Activated T-cell treated with anti-CD3 and anti-CD28 coated beads, Interleukin-2, amount 50 U/mL, for 24 hours (primary cell): ENCODE measurements at regions not wholly inside any gene's neighbourhood (a gene's known extent, or its start where the extent isn't known, plus 50 kb on each side); places are given as distances from the start of the nearest gene placed in this dataset.
"Not testable (repeated sequence)": the region's sequence is repeated elsewhere in the genome, so short reads cannot be mapped to it uniquely, and the experiment has no call there.

Experiments
- DNase-seq: peaks from one replicate; pipeline ENCODE4 v3.0.0-alpha.2; 2020
- H3K27ac Mint-ChIP-seq: 2 replicates; pipeline ENCODE4 v1.8.0; 2020; ENCODE audit warnings: mild to moderate bottlenecking, mixed read lengths
- H3K27me3 Mint-ChIP-seq: 2 replicates; pipeline ENCODE4 v1.8.0; 2020; ENCODE audit warnings: mixed read lengths
- H3K36me3 Mint-ChIP-seq: 2 replicates; pipeline ENCODE4 v1.8.0; 2020; ENCODE audit warnings: low read depth, mixed read lengths
- H3K4me1 Mint-ChIP-seq: 2 replicates; pipeline ENCODE4 v1.8.0; 2020; ENCODE audit warnings: low read depth, mixed read lengths
- H3K4me3 Mint-ChIP-seq: 2 replicates; pipeline ENCODE4 v1.8.0; 2020; ENCODE audit warnings: mild to moderate bottlenecking, moderate library complexity, mixed read lengths
- H3K9me3 Mint-ChIP-seq: 2 replicates; pipeline ENCODE4 v1.8.0; 2020; ENCODE audit warnings: mixed read lengths

DNA sequence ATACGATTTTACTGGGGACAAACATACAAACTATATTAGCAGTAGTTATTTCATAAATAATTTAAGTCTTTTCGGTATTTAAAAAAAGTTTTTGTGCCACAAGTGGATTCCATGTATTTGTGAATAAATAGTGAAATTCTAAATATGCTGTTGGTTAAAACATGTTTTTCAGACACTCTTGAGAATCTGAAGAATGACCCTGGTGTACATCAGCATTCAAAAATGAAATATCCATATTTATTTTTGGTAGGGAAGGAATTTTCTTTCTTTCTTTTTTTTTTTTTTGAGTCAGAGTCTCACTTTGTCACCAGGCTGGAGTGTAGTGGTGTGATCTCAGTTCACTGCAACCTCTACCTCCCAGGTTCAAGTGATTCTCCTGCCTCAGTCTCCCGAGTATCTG is 136.1 kb upstream of the CDK6 start:
- H3K4me1 Mint-ChIP-seq = peaks cover 29% of the 10 kb centered on the region
- no peak overlapping the region for H3K4me3 Mint-ChIP-seq
- H3K27me3 Mint-ChIP-seq = peaks cover 9% of the 10 kb centered on the region
- no peak overlapping the region for H3K27ac Mint-ChIP-seq
- no peak for DNase-seq
- peaks cover 19% of the 10 kb centered on the region for H3K9me3 Mint-ChIP-seq
- peaks cover 2% of the 10 kb centered on the region for H3K36me3 Mint-ChIP-seq

DNA sequence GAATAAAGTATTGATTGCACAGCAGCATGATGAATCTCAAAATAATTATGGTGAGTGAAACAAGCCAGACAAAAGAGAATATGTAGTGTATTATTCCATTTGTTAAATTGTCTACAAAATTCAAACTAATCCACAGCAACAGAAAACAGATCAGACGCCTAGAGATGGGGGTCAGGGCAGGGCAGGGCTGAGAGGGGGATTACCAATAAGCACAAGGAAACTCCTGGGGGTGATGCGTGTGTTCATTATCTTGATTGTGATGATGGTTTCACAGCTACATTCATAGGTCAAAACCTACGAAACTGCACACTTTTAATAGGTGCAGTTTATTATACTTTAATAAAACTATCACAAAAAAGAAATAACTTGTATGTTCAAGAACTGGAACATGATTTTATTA is 132.7 kb upstream of the CDK6 start:
- no peaks in the 10 kb centered on the region for H3K9me3 Mint-ChIP-seq
- peaks cover 28% of the 10 kb centered on the region for H3K4me1 Mint-ChIP-seq
- H3K36me3 Mint-ChIP-seq = no peaks in the 10 kb centered on the region
- H3K4me3 Mint-ChIP-seq = no peak overlapping the region
- DNase-seq = no peak
- H3K27me3 Mint-ChIP-seq = peaks cover 4% of the 10 kb centered on the region
- no peak overlapping the region for H3K27ac Mint-ChIP-seq

DNA sequence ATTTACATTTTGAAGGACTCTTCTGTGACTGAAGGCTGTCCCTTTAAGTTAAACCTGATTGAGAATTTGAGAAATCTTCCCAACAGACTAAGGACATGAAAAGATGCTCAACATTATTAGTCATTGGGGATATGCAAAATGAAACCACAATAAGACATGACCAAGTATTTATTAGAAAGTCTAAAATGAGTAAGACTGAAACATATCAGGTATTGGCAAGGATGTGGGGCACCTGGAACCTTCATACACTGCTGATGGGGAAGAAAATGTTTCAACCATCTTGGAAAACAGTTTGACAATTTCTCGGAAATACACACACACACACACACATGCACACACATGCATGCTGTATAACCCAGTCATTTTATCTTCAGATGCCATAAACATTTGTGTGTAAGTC is 132.1 kb upstream of the CDK6 start:
- Mint-ChIP-seq H3K36me3 (no peaks in the 10 kb centered on the region), H3K27ac (no peak overlapping the region), H3K4me3 (no peak overlapping the region), H3K4me1 (peaks cover 22% of the 10 kb centered on the region), H3K27me3 (peaks cover 4% of the 10 kb centered on the region), H3K9me3 (no peaks in the 10 kb centered on the region)
- DNase-seq = no peak

DNA sequence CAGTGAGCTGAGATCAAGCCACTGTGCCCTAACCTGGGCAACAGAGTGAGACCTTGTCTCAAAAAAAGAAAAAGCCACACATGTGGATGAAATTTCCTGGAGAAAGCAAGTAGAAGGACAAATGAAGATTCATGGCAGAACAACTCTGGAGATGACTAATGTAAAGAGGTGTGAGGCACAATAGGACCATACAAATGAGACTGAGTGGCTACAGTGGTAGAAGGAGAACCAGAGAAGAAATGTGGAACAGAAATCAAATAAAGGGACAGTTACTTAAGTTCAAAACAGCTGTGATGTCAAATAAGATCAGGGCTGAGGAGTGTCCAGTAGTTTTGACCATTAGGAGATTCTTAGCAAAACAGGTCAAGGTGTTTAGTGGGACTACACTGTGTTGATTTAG is 130.9 kb upstream of the CDK6 start:
- Mint-ChIP-seq H3K4me1 (peaks cover 17% of the 10 kb centered on the region), H3K36me3 (no peaks in the 10 kb centered on the region), H3K27me3 (peaks cover 4% of the 10 kb centered on the region), H3K27ac (no peak overlapping the region), H3K4me3 (no peak overlapping the region), H3K9me3 (peaks cover 1% of the 10 kb centered on the region)
- no peak for DNase-seq

DNA sequence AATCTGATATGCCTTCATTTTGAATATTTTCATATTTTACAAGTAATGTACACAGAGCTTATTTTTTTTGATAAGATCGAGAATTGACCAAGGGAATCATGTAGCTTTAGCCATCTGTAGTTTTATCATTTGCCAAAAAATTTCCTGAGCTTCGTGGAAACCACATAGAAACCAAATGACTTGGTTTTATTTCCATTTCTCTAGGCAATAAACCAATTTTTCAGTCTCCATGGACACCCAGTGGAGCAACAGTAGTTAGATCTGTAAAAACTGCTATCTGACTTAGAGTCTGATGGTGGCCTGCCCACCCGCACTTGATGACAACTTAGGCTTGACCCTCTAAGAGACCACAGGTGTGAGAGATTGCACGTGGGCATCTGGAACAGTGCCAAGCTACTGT is 127.8 kb upstream of the CDK6 start:
- Mint-ChIP-seq H3K4me3 (no peak overlapping the region), H3K27ac (no peak overlapping the region), H3K4me1 (peaks cover 8% of the 10 kb centered on the region), H3K36me3 (no peaks in the 10 kb centered on the region), H3K9me3 (peaks cover 14% of the 10 kb centered on the region), H3K27me3 (peaks cover 7% of the 10 kb centered on the region)
- DNase-seq = no peak

DNA sequence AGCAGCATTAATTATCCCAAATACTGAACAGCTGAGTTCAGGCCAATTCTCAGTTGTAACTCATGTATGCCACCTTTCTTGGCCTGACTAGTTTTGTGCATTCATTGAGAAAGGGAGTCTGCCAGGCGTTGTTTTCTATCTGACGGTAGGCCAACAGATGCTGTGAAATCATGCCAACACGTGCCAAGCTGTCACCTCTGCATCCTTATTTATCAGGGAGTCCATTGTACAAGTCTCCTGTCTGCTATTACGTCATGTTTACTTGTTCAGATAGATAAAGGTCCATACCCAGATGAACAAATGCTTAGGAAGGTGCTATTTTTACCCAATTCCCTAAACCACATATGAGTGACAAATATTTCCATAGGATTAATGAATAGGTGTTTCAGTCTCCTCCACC is 127.2 kb upstream of the CDK6 start:
- H3K36me3 Mint-ChIP-seq = no peaks in the 10 kb centered on the region
- peaks cover 3% of the 10 kb centered on the region for H3K4me1 Mint-ChIP-seq
- H3K9me3 Mint-ChIP-seq = peaks cover 14% of the 10 kb centered on the region
- DNase-seq = no peak
- H3K27ac Mint-ChIP-seq = no peak overlapping the region
- H3K27me3 Mint-ChIP-seq = peaks cover 10% of the 10 kb centered on the region
- no peak overlapping the region for H3K4me3 Mint-ChIP-seq

DNA sequence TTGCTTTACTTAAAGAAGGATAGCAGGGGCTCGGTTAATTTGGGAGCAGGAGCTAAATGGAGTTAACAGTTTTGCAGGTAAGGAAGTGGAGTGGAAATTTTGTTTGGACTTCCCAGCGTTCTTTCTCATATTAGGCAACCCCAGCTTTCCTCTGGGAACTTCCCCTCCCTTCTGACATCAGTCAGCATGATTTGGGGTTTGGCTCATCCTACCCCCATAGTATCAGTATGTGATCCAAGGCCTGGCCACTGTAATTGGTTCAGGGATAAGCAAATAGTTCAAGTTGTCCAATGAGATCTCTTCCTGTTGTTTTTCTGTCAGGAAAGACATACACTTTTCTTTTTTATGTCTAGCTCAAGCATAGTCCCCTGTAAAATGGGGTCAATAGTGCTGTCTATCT is 125.6 kb upstream of the CDK6 start:
- H3K27me3 Mint-ChIP-seq = peaks cover 21% of the 10 kb centered on the region
- no peak overlapping the region for H3K27ac Mint-ChIP-seq
- H3K4me3 Mint-ChIP-seq = no peak overlapping the region

DNA sequence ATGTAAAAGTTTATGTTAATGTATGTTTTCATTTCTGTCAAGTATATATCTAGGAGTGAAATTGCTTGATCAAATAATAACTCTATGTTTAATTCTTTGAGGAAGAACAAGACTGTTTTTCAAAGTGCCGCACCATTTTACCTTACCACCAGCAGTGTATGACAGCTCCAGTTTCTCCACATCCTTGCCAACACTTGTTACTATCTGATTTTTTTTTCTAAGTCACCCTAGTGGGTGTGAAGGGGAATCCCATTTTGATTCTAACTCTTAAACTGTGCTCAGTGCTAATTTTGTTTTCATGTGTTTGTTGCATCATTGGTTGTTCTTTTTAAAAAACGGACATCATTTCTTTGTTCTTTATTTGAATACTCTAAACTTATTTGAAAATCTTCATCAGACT is 120.2 kb upstream of the CDK6 start:
- Mint-ChIP-seq H3K4me3 (no peak overlapping the region), H3K9me3 (peaks cover 31% of the 10 kb centered on the region), H3K36me3 (peaks cover 14% of the 10 kb centered on the region), H3K27ac (no peak overlapping the region), H3K27me3 (peaks cover 28% of the 10 kb centered on the region), H3K4me1 (peaks cover 44% of the 10 kb centered on the region)
- no peak for DNase-seq

More for the DNA sequence above, 125.6 kb upstream of the CDK6 start:
- peaks cover 19% of the 10 kb centered on the region for H3K9me3 Mint-ChIP-seq
- no peak for DNase-seq
- peaks cover 2% of the 10 kb centered on the region for H3K36me3 Mint-ChIP-seq
- H3K4me1 Mint-ChIP-seq = peaks cover 14% of the 10 kb centered on the region

DNA sequence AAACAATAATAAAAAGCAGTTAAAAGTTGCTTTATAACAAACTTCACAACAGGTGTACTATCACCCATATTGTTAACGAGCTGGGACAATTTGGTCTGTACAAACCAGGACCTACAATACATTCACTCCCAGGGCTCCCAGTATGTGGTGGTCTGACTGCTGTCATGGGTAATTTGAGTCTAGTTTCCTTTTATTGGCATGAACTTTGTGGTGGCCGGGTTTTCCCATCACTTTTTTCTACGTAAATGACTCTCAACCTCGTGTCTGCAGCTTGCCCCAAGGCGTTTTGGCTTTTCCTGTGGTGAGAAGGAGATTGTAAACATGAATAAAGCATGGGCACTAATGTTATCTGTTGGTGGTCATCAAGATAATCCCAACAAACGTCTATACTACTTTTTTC is 118.7 kb upstream of the CDK6 start:
- H3K4me1 Mint-ChIP-seq = peaks cover 44% of the 10 kb centered on the region
- H3K9me3 Mint-ChIP-seq = peaks cover 27% of the 10 kb centered on the region
- peaks cover 14% of the 10 kb centered on the region for H3K36me3 Mint-ChIP-seq
- DNase-seq = no peak
- H3K4me3 Mint-ChIP-seq = no peak overlapping the region
- peaks cover 28% of the 10 kb centered on the region for H3K27me3 Mint-ChIP-seq
- peak overlapping the region; percentile 83 for H3K27ac Mint-ChIP-seq

DNA sequence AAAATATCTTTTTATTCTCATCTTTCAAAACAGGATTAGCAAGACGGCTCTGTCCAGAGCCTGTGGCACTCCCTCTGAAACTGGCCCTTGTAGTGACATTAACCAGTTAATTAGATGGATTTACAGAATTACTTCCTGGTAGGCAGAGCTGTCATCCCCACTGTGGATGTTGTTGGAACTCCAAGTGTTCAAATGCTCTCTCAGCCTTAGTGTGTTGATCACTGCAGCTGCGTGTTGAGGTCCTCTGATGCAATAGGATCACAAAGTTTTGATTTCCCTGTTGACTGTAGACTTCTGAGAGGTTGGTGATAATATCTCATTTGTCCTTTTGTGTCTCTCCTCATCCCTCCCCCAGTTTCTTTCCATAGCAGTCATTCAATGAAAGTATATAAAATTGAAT is 117.3 kb upstream of the CDK6 start:
- H3K36me3 Mint-ChIP-seq = peaks cover 14% of the 10 kb centered on the region
- H3K9me3 Mint-ChIP-seq = peaks cover 20% of the 10 kb centered on the region
- peaks cover 18% of the 10 kb centered on the region for H3K27me3 Mint-ChIP-seq
- H3K27ac Mint-ChIP-seq = peak overlapping the region; percentile 76
- DNase-seq = no peak
- H3K4me1 Mint-ChIP-seq = peaks cover 44% of the 10 kb centered on the region
- no peak overlapping the region for H3K4me3 Mint-ChIP-seq

DNA sequence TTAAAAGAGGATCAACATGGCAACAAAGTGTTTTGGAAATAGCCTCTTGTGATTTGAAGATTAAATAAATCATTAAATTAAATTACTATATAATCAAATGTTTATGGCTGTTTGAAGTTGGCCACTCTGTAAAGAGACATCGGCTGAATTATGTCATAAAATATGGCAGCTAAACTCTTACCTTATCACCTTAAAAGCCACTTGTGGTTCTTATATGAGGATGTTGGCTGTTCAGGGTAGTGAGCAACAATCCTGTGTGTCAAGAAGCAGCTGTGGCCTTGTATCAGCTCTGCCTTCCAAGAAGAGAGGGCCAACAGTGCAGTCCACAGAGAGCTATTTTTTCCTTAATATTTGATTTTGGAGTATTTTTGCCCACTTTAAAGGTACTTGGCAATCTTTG is 113.4 kb upstream of the CDK6 start:
- Mint-ChIP-seq H3K4me1 (peaks cover 12% of the 10 kb centered on the region), H3K27me3 (no peaks in the 10 kb centered on the region), H3K36me3 (no peaks in the 10 kb centered on the region), H3K4me3 (no peak overlapping the region), H3K27ac (no peak overlapping the region), H3K9me3 (peaks cover under 1% of the 10 kb centered on the region)
- DNase-seq = no peak

DNA sequence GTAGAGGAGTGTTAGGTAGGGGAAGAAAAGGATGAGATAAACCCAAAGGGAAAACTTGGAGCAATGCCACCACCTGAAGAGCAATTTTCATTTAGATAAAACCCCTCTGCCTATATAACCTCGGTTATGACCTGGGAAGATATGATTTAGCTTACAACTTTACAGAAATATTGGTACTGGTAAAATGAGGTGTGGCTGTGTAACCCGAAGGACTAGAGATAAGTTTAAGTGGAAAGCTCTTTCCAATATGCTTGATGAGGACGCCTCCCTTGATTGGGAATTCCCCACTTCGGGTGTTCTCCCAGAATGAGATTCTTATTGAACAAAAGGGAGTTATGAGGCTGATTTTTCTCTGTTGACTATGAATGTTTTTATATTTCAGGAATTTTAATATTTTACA is 109.5 kb upstream of the CDK6 start:
- Mint-ChIP-seq H3K27ac (no peak overlapping the region), H3K4me1 (peaks cover 9% of the 10 kb centered on the region), H3K27me3 (no peaks in the 10 kb centered on the region), H3K9me3 (peaks cover 12% of the 10 kb centered on the region), H3K36me3 (peaks cover 5% of the 10 kb centered on the region), H3K4me3 (no peak overlapping the region)
- no peak for DNase-seq

DNA sequence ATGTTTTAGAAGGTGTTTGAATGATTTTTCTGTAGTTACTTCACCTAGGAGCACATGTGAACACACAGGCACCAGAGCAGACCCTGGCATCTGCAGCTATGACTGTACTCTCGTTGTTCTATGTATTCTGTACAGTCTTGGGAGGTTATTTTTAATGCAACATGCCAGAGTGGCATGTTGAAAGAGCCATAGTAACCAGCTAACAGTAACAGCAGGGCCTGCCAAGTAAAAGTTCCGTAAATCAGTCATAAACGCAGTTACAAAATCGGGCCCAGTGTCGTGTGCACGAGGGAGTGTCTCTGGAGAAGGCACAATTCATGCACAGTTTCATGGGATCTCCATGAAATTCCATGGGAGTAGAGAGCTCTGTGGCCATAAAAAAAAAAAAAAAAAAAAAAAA is 108.3 kb upstream of the CDK6 start:
- Mint-ChIP-seq H3K9me3 (peaks cover 23% of the 10 kb centered on the region), H3K27me3 (no peaks in the 10 kb centered on the region), H3K36me3 (peaks cover 5% of the 10 kb centered on the region), H3K27ac (no peak overlapping the region), H3K4me3 (no peak overlapping the region), H3K4me1 (peaks cover 9% of the 10 kb centered on the region)
- no peak for DNase-seq

DNA sequence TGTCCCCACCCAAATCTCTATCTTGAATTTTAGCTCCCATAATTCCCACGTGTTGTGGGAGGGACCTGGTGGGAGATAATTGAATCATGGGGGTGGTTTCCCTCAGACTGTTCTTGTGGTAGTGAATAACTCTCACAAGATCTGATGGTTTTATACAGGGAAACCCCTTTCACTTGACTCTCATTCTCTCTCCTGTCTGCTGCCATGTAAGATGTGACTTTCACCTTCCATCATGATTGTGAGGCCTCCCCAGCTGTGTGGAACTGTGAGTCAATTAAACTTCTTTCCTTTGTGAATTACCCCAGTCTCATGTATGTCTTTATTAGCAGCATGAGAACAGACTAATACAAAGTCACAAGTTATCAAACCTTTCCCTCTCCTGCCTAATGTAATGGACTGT is 106.3 kb upstream of the CDK6 start:
- H3K4me1 Mint-ChIP-seq, H3K36me3 Mint-ChIP-seq, H3K27me3 Mint-ChIP-seq, DNase-seq, H3K4me3 Mint-ChIP-seq: not testable (repeated sequence)
- Mint-ChIP-seq H3K9me3 (peaks cover 38% of the 10 kb centered on the region), H3K27ac (peak overlapping the region; percentile 55)

DNA sequence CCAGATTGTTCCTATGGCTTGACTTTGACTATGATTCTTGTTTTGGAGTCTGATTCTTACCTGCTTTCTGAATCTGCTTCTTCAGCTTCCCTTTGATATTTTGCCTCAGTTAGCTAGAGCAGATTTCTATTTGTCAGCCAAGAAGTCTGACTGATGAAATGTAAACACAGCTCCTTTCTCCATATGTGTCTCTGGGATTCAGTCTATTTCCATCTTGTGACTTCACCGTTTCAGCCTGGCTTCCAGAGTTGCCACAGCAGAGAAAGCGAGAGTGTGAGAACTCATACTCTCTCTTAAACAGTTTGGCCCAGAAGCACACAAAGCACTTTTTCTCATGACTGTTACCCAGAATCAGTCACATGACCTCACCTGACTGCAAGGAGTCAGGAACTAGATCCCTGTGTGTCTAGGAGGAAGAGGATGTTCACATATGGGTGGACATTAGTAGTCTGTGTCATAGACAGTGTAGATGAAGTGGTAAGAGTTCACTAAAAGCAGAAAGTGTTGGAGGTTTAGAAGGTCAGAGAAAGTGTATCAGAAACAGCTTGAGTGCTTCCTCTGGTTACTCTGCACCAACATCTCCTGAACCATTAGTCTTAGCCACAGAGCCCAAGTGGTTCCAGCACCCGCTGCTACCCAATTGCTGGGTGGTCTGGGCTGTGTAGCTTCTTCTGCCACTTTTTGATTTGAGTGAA is 103.4 kb upstream of the CDK6 start:
- Mint-ChIP-seq H3K27me3 (peaks cover 3% of the 10 kb centered on the region), H3K36me3 (peaks cover 7% of the 10 kb centered on the region), H3K4me3 (no peak overlapping the region), H3K9me3 (peaks cover 38% of the 10 kb centered on the region), H3K27ac (no peak overlapping the region), H3K4me1 (peaks cover 9% of the 10 kb centered on the region)
- DNase-seq = no peak

DNA sequence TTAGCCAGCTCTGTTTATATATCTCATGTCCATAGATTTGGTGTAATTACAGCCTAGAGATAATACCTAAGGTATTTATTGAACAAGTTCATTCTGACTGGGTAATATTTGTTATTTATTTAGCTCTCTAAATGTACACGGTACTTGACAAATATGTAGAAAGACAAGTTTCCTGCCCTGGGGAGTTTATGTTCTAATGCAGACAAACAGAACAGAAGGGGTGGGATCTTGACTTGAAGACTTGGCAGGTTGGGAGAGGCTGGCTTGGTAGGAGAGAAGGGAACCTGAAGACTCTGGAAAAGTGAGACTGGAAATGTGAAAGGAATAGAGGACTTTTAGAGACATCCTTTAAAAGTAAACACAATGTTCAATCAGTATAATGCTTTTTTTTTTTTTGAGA is 97.7 kb upstream of the CDK6 start:
- no peak for DNase-seq
- Mint-ChIP-seq H3K9me3 (peaks cover 32% of the 10 kb centered on the region), H3K27ac (no peak overlapping the region), H3K4me1 (no peaks in the 10 kb centered on the region), H3K4me3 (no peak overlapping the region), H3K27me3 (peaks cover 10% of the 10 kb centered on the region), H3K36me3 (no peaks in the 10 kb centered on the region)
